Skin epidermis (tissue), 12 donors: ENCODE measurements at regions not wholly inside any gene's neighbourhood (a gene's known extent, or its start where the extent isn't known, plus 50 kb on each side); places are given as distances from the start of the nearest gene placed in this dataset.

Experiments used
- H3K27ac ChIP-seq, 21 experiments: fragments of 200-600 bp; sonication (generic) in 11 of 21; one replicate each; pipeline ENCODE4 v1.5.0; 2020; ENCODE audit warnings: mild to moderate bottlenecking in 3 of 21, inconsistent platforms in 2 of 21, moderate library complexity in 2 of 21
- H3K4me3 ChIP-seq, 7 experiments: fragments of 200-600 bp; sonication (generic) in 2 of 7; one replicate each; pipeline ENCODE4 v1.5.0; 2020; ENCODE audit warnings: inconsistent platforms in 2 of 7, mild to moderate bottlenecking in 2 of 7, moderate library complexity in 1 of 7

- no peak overlapping the region for H3K4me3 ChIP-seq
- no peak overlapping the region for H3K27ac ChIP-seq
These were observed 129.3 kb upstream of the CD93 start for GRCh38 chr20:23215344-23215995.

- H3K27ac ChIP-seq, result no peak overlapping the region
These were observed 128.8 kb upstream of the CD93 start for GRCh38 chr20:23214903-23215302.

GRCh38 chr20:23212464-23212995 is 126.4 kb upstream of the CD93 start:
- no peak overlapping the region for H3K27ac ChIP-seq
- no peak overlapping the region for H3K4me3 ChIP-seq

More at GRCh38 chr20:23214903-23215302, 128.8 kb upstream of the CD93 start:
- H3K4me3 ChIP-seq, result no peak overlapping the region

DNA sequence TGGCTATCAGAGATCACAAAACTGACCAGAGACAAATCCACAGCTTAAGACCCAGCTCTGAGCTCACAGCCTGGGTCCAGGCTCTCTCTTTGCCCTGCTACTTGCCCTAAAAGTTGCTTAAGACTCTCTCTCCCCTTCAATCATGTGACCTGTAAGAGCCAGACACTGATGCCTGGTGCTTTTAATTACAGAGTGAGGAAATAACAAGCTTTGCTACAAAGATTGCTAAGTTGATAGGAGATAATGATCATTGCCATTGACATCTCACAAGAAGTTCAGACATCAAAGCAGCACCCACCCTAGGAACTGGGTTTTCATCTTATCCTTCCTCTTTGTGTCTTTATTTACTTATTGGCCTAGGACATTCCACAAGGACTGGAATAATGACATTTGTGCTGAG is 125.9 kb upstream of the CD93 start:
- no peak overlapping the region for H3K4me3 ChIP-seq
- H3K27ac ChIP-seq, result no peak overlapping the region

DNA sequence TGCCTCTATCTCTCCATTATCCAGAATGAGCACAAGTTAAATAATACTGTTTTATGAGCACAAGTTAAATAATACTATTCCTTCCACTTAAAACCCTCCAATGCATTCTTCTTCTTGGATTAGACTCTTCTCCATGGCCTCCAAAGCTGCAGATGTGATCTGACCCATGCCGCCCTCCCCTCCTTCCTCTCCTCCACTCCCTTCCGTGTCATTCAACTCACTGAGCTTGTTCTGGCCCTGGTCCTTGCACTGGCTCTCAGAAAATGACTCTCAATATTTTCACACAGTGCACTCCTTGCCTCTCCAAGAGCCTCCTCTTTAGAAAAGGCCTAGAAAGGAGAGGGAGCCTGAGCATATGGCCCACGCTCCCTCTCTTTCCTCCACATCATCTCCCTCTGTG is 125.0 kb upstream of the CD93 start:
- Histone ChIP-seq H3K27ac (no peak overlapping the region), H3K4me3 (no peak overlapping the region)

- no peak overlapping the region for H3K27ac ChIP-seq
- no peak overlapping the region for H3K4me3 ChIP-seq
These were observed 121.9 kb upstream of the CD93 start for GRCh38 chr20:23207826-23208540.

DNA sequence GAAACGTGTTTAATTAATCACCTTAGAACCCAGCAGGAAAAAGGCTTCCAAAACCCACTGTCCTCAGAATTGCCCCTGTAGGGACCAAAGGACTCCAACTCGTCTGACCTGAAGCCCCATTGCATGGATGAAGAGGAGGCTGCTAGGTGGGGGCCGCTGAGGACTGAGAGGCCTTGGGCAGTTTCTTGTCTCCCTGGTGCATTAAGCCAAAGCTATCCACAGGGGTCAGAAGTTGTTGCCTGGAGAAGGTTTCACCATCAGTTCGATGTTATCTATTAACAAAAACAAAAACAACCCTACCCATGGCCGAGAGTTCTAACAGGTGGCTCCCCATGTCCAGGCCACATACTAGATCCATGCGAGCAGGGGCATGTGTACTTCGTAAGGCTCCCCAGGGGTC is 120.9 kb upstream of the CD93 start:
- H3K4me3 ChIP-seq, result no peak overlapping the region
- H3K27ac ChIP-seq, result no peak overlapping the region

- H3K27ac ChIP-seq, result peak overlapping the region in 11 of 21 experiments; percentile 4 to 78 (median 29)
These were observed 119.9 kb upstream of the CD93 start for GRCh38 chr20:23206061-23206460.

DNA sequence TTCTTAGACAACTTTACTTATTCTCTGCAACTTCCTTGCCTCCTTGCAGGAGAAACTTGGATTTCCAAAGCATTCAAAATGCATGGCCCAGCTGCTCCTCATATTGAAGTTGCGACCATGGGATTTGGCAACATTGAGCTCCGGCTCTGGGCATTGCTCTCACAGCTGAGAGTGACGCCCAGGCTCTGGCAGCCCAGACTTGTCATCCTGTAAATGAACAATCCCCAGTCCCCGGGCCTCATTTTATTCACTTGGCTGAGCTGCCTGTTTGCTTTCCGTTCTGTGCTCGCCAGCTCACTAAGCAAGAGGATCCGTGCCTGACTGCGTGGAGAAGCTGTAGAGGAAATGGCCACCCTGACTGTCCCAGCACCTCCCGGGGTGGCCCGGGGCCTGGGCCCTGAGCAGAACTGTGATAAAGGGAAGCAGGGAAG is 119.5 kb upstream of the CD93 start:
- no peak overlapping the region for H3K4me3 ChIP-seq
- H3K27ac ChIP-seq, result peak overlapping the region in 11 of 21 experiments; percentile 4 to 78 (median 41)

More at GRCh38 chr20:23206061-23206460, 119.9 kb upstream of the CD93 start:
- H3K4me3 ChIP-seq, result no peak overlapping the region

DNA sequence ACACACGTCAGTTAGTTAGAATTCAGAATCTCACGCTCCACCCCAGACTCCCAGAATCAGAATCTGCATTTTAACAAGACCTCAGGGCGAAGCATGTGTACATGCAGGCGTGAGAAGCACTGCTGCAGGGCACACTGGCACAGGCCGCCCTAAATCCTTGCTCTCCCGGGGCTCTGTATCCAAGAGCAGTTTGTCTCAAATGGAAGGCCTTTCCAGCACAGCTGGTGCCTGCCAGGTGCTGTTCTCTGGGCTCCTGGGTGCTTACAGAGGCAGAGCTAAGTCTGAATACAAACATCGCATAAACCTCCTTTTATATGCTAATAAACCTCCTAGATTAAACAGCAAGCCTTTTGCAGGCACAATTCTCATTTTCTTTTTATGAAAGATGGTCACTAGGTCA is 119.1 kb upstream of the CD93 start:
- Histone ChIP-seq H3K4me3 (no peak overlapping the region), H3K27ac (peak overlapping the region in 7 of 21 experiments; percentile 21 to 78 (median 33))

GRCh38 chr20:23203951-23204730 is 118.0 kb upstream of the CD93 start:
- Histone ChIP-seq H3K4me3 (no peak overlapping the region), H3K27ac (no peak overlapping the region)

DNA sequence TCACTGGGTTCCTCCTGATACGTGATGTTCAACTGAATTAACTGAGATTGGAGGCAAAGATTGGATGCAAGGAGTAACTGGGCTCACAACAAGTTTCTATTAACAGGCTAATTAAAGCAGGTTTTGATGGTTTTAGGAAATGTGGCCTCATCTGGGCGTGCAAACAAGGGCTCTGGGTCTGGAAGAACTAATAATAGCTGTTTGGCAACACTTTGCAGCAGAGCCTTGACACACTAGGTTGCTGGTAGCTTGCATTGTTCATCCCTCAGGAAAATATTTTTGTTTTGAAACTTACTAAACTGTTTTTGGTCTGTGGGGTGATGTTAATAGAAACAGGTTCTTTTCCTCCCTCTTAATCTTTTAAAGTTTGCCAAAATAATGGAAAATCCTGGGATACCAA is 117.2 kb upstream of the CD93 start:
- Histone ChIP-seq H3K4me3 (no peak overlapping the region), H3K27ac (peak overlapping the region in 1 of 21 experiments; percentile 20)

GRCh38 chr20:23201658-23202057 is 115.5 kb upstream of the CD93 start:
- Histone ChIP-seq H3K27ac (no peak overlapping the region), H3K4me3 (no peak overlapping the region)

DNA sequence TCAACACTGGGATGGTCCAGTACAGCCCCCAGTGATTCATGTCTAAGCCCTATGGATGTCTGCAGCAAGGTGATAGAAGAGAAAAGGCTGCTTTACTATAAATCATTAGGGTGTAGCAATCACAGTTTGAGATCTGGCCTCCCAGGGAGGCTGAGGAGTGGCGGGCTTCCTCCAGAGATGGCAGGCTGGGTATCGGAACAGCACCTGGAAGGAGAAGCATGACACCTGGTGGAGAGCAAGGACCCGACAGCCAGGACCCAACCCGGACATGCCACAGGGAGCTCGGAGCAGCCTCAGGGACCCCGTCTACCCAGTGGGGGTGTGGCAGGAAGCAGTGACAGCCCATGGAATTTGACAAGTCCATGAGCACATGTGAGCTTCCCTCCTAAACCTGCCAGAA is 114.8 kb upstream of the CD93 start:
- no peak overlapping the region for H3K4me3 ChIP-seq

GRCh38 chr20:23200413-23200812 is 114.3 kb upstream of the CD93 start:
- Histone ChIP-seq H3K27ac (no peak overlapping the region), H3K4me3 (no peak overlapping the region)

More for the DNA sequence above, 114.8 kb upstream of the CD93 start:
- no peak overlapping the region for H3K27ac ChIP-seq

- H3K27ac ChIP-seq, result no peak overlapping the region
- H3K4me3 ChIP-seq, result no peak overlapping the region
These were observed 113.2 kb upstream of the CD93 start for GRCh38 chr20:23199356-23199755.

GRCh38 chr20:23198815-23199214 is 112.7 kb upstream of the CD93 start:
- H3K4me3 ChIP-seq, result no peak overlapping the region
- no peak overlapping the region for H3K27ac ChIP-seq

DNA sequence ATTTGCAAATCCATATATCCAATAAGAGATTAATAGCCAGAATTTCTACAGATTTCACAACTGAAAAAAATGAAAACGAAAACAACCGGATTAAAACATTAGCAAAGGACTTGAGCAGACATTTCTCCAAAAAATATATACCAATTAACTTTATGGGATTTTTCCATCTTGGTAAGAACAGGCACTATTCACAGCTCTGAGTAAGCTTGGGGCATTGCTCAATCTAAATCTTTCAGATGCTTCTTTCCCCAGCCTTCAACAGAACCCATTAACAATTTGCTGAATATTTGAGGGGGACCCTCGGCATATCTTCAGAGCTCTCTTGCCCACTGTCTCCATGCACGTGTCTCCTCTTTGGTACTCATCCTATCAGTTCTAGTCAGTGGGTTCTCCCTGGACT is 111.7 kb upstream of the CD93 start:
- H3K4me3 ChIP-seq, result no peak overlapping the region

GRCh38 chr20:23195636-23196035 is 109.5 kb upstream of the CD93 start:
- H3K4me3 ChIP-seq, result no peak overlapping the region
- H3K27ac ChIP-seq, result no peak overlapping the region

More for the DNA sequence above, 111.7 kb upstream of the CD93 start:
- H3K27ac ChIP-seq, result no peak overlapping the region

GRCh38 chr20:23193801-23194384 is 107.8 kb upstream of the CD93 start:
- Histone ChIP-seq H3K4me3 (no peak overlapping the region), H3K27ac (peak overlapping the region in 8 of 21 experiments; percentile 20 to 68 (median 46))
